GM19025 (cell line): ENCODE measurements at regions not wholly inside any gene's neighbourhood (a gene's known extent, or its start where the extent isn't known, plus 50 kb on each side); places are given as distances from the start of the nearest gene placed in this dataset.

Experiments used
- ATAC-seq: cut with Tn5 transposase; IDR thresholded peaks from one replicate; pipeline ENCODE4 v1.9.1; 2021; ENCODE audit warnings: mild to moderate bottlenecking, low read depth, moderate library complexity; ENCODE audit not compliant: unreplicated experiment

DNA sequence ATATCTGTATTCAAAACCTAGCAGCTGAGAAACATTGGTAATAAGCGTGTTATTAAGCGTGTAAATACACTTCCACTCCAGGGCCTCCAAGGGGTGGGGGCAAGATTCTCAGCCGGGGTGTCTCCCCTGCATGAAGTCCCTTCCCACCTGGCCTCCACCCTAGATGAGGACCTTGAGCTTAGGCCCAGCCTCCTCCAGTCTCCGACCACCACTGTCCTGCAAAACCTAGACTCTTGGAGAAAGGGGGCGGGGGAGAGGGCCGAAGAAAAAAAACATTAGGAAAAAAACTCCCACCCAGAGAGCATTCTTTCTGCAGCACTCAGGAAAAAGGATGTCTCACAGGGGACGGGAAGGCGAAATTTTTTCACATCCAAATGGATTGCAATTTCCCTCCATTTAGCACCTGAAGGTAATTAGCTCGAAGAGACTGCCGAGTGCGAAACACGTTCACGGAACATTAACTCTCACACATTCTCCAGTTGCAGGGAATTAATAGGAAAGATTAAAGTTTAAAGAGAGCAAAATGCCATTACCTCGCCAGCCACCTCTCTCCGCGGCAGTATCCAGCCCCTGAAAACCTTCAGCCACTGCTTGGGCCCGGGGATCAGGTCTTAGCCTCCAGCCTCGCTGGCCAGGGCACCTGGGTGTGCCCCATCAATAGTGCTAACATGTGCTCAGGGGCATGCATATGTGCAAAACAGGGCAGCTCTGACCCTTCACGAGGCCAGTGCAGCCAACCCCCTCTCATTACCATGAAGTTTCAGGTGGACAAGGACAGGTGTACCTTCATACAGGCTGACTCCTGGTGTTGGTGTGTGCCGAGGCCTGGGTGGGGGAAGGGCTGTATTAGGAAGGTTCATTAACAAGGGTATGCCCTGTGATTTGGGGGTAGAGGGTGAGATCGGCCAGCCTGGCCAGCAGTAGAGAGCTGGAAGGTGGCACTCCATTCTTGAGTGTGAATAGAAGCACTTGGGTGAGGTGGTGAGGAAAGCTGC is 77.2 kb downstream of the HIF1AN start:
- no peak for ATAC-seq

DNA sequence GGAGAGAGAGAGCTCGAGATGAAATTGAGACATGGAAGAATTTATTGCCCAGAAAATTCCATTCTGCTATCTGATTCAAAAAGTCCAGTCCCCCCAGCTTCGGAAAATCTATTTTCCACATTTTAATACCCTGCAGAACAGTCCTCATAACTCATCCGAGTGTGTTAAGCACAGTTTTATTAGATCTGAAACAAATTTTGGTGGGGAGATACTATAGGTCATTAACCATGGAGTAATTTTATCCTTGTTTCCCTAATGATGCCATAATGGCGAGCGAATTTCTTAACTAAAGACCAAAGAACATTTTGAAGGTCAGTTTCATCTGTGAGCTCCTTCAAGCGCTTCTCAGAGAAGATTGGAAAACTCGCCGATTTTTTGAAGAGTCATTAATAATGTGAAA is 78.1 kb downstream of the HIF1AN start:
- ATAC-seq: no peak

DNA sequence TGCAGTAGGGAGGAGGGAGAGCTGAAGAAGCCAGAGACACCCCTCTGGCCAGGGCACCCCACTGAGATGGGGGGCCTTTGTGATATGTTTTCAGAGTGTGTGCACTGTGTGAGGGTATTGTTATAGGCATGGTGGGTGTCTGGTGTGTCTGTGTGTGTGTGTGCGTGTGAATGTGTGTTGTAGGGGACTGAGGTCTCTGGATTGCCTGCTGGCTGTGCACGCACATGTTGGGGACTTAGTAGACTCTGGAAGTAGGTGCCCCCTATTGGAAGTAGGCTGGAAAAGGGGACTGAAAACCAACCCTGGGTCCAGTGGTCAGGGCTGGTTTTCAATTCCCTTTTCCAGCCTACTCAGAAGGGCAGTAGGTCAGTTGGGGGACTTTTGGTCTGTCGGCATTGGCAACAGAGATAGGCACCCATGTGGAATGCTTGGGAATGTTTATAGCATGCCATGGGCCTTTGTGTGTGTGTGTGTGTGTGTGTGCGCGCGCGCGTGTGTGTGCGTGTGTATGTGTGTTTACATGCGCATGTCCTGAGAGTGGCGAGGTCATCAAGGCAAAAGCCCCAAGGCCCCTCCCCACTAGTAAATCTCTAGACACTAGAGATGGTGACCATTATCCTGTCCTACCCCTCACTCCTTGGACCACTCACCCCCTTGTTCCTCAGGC is 78.8 kb downstream of the HIF1AN start:
- no peak for ATAC-seq

DNA sequence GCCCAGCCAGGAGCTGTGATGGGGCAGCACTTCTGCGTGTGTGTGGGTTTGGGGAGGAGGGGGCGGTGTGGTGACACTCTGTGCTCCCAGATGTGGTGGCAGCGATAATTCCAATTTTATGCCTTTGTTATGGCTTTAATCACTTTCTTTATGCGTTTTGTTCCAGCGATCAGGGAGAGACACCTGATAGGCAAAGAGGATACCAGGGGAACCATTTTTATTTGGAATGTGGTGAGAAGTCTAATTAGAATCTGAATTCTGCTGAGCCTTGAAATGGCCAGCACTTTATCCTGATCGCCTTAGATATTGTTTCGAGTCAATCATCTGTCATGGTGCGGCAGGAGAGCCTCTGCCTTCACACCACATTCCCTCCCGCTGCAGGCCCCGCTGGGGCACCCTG is 79.5 kb downstream of the HIF1AN start:
- ATAC-seq: no peak

DNA sequence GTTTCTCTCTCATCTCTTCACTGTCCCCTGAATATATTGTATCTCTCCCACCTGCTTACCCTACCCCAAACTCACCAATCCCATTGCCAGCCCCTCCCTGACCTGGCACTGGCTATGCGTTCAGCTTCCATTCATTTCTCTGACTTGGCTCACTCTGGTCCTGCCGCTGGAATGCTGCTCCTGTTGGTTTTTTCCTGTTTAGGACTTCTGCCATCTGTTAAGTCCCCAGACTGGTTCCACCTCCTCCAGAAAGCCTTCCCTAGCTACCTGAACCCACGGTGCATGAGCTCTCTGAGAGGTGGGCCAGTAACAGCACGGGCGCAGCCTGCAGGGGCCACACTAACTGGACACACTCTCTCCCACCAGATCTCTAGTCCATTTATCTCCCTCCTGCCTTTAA is 80.2 kb downstream of the HIF1AN start:
- ATAC-seq: no peak

DNA sequence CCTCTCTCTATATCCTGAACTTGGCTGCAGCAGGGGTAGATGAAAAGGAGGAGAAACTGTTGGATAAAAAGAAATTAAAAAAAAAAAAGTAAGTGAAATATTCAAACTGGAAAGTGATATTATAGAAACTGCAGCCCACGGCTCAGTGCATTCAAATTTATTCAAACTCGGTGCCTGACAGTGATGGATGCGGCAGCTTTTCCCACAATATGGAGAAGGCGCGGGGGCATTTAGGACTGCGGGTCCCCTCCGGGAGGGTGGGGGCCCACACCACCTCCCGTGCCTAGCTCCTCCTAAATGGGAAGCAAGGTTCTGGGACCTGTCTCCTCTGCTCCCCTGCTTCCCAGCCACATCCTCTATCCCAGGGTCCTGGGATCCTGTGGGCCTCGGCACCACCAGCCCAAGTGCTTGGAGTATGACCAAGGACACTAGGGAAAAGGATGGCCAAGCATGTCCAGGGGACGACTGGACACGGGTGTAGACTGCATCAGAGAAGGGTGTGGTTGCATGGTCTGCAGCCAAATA is 82.4 kb downstream of the HIF1AN start:
- no peak for ATAC-seq

DNA sequence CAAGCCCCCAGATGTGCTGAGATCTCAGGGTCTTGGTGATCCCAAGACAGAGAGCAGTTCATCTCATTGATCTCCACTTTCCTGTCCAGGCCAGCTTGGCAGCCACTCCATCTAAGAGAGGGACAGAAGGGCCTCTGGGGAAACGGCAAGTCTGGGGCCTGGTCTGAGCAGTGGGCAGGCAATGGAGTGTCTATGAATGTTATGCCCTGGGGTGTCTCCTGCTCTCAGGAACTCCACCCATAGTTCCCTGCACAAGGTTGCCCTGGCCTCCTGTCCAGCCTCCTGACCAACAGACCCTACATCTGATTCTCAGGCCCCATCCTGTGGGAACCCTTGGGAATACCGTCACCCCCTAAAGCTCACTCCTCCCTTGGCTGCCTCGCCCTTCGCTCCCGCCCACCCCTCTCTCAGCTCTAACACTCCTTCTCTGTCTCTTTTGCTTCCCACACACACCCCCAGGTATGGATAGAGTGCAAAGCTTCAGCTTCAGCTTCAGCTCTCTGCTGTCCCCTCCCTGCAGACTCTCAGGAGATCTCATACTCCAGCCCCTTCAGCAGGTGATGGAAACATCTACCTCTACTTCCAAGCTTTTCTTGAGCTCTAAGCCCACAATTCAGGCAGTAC is 83.0 kb downstream of the HIF1AN start:
- no peak for ATAC-seq

DNA sequence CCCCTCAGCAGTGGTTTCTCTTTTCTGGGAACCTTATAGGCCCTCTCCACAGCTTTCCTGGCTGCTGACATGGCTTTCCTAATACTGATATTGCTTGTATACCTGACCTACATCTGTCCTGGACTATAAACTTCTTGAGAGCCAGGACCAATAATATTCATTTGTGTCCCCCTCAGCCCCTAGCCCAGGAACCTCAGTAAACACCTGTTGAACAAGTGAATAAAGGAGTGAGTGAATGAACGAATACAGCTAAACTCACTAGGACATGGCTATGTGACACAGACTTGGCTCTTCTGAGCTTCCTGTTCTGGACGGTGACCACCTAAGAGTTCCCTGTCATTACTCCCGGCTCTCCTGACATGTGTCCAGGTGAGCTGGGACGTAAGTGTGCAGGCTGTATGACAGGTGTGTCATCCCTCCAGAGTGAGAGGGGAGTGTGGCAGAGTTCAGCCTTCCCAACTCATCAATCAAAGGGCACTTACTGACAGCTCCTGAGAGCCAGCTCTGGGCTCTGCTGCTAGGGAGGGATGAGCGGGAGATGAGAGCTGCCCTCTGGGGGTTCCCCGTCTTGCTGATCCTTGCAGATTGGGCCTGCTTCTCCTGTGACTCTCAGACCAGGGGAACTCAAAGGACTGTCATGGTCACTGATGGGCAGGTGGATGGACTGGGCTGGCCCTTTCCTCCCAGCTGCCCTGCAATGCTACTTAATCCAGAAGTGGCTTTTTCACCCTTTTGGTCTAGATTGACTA is 84.5 kb downstream of the HIF1AN start:
- no peak for ATAC-seq

DNA sequence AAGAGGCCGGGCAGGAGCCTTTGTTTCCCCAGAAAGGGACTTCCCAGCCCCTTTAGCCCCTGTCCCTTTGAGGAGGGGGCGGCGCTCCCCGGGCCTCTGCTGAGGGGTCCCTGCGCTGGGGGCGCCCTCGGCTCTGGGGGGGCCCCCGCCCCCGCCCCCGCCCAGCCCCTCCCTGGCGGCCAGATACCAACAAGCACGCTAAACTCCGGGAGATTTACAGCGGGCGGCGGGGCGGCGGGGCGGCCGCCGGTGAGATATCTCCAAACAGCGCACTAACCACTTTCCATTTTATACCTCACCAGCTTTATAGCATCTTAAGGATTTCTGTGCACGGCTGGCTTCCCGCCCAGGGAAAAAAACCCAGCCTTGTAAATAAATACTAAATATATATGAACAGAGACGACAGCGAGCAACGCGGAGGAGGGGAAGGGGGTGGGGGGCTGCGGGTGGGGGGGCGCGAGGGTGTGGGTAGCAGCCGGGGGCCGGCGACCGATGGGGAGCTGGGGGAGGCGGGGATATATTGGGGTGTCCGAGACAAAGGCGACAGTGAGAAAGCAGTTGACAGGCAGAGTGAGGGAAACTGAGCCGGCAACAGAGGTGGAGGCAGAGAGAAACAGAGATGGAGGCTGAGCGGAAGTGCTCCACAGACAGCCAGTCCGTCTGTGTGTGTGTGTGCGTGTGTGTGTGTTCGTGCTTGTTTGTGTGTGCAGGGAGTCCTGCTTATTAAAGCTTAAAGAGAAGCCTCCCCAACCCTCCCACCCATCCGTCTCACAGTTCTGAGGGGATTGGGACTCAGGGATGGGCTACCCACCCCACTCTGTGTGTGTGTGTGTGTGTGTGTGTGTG is 85.8 kb downstream of the HIF1AN start:
- no peak for ATAC-seq

DNA sequence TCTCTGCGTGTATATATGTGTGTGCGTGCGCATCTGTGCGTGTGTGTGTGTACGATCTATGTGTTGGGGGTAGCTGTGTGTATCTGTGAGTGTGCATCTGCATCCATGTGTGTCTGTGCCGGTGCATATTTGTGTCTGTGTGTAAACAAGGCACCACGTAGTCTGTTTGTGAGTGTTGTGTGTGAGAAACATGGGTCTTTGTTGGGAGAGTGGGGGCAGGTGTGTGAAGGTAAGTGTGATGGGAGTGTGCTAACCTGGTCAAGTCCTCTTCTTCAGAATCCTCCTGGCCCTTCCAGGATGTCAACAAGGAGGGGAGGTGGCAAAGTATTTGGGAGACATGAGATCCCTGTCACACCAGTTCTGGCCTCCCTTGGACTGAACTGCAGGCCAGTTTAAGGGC is 87.2 kb downstream of the HIF1AN start:
- ATAC-seq: no peak

DNA sequence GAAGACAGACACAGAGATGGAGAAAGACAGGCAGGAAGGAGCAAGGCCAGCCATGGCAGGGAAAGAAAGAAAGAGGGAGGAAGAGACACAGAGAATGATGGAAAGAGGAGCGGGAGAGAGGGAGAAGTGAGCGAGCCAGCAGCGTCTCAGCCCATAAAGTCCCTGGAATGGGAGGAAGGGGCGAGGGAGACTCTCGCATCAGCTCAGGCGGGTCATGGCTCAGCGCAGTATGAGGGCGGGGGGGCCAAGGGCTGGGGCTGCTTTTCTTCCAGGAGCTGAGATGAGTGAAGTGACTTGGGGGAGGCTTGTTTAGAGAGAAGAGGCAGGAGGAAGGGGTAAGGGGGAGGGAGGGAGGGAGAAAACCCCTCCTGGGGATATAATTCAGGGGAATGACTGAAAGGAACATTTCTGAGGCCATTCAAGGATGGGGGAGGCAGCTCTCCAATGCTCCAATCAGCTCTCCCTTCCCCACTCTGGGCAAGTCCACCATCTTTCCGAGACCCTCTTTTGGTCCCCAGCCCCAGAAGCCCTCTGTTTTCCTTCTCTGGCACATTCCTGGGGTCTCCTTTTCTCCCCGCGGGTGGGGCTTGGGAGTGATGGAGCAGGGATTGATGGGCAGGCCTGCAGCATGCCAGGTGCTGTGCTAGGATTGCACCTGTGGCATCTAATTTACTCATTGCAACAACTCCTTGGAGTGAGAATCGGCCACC is 87.9 kb downstream of the HIF1AN start:
- no peak for ATAC-seq

DNA sequence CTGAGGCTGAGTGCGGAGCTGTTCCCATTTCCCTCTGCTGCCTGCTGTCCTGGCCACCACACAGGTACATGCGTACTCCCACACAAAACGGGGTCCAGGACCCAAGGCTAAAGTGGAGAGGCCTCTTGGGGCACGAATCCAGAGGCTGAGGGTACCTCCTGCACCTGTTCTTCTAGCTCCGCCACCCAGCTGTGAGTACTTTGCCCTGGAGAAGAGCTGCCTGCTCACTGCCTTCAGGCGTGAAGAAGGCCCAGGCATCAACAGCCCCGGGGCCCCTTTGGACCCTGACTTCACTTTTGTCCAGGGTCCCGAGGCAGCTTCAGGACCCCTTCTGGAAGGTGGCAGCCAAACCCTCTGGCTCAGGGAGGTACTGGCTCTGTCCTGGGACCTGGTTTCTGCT is 88.6 kb downstream of the HIF1AN start:
- ATAC-seq: no peak

DNA sequence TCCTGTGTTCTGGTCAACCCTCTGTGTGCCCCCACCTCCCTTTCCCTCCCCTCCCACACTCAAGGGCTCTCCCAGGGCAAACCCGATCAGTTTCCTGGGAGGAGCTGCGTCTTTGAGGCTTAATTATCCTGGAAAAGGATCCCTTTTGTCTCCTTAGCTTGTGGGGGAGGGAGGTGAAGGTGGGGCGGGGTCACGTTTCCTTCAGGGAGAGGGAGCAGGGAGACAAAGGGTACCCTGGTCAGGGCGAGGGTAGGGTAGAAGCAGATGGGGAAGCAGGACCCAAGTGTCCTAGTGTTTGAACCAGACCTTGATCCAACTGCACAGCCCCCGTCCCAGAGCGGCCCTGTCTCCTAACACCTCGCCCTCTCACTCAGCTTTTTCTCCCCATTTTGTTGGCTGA is 90.1 kb downstream of the HIF1AN start:
- ATAC-seq: no peak

DNA sequence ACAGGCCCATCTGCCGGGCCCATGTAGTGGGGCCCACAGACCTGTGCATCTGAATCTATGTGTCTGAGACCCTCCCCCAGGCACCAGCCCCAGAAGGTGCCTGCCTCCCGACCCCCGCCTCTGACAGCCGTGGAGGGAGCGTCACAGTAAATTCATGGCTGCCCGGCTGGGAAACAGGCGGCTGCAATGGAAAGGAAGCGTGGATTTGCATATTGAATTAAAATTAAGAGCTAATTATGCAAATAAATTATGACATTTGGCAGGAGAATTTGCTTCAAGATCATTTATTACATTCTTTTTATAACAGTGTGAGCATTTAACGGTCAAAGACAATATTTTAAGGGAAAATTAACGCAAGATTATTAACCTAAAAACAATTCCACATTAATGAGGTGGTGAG is 92.3 kb downstream of the HIF1AN start:
- no peak for ATAC-seq

DNA sequence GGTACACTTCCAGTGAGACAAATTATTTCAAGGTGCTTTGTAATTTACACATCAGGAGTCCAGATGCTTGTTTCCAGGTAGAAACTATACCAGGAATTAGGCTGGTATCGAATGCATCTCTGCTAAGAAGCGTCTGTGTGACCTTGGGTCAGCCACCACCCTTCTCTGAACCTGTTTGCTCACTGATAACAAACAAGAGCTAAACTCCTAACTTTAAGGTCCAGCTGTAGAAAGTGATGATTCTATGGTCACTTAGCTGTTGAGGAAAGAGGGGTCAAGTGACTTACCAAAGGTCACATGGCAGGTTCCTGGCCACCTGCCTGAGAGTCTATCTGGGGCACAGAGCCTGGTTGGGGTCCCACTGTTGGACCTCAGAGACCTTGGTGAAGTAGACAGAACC is 95.4 kb downstream of the HIF1AN start:
- ATAC-seq: no peak

DNA sequence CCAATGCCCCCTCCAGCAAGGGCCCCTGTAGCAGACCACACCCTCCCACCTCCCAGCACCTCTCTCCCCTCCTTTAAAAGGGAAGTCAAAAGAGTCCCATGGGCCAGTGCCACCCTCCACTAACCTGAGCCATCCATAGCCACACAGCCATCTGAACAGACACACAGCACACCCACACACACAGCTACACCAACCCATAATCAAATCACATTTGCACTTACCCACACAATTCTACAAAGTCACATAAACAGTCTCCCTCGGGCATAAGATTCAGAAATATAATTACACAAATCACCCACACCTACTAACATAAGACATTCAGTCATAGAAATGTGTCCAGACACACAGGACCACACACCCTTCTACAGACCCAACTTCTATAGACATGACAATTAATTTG is 96.3 kb downstream of the HIF1AN start:
- ATAC-seq: no peak

DNA sequence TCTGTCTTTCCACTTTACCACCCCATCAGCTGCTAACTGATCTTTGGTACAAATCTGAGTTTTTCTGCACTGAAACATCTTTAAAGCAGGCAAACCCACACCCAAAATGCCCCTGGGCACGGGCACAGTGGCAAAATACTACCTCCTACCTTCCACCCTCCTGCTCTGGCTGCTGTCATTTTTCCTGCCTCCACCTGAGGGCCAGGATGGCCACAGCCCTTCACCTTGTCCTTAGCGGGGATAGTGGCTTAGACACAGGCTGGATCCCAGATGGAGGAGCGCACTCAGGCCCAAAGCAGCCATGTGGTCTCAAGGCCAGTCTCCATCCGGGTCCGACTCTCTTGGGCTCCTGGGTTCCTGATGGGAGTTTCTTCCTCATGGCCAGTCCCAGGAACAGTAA is 98.3 kb downstream of the HIF1AN start:
- ATAC-seq: no peak

DNA sequence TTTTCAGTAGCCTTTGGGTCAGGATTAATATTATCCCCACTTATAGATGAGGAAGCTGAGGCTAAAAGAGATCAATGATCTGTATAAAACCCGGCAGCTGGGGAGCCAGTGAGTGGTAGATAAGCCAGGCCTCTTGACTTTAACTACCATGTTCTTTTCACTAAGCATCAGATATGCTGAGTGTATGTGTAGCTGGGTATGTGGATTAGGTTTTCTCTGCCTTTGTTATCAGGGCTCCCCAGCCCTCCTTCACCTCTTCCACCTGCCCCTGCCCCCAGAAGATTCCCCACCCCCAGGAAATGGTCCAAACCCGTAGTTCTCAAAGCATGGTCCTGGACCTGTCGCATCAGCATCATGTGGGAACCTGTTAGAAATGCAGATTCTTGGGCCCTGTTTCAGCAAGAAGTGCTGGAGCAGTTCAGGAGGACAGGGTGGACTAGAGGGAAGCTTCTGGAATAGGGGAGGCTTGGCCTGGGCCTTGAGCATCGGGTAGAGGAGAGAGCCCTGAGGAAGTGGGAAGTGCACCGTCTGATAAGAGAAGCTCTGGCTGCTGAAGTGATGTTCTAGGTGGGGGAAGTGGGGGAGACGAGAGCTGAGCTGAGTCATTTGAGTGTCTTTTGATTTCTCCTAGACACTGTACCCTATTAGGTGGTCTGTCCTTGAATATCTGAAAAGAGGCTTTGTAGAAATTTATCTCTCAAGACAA is 101.3 kb downstream of the HIF1AN start:
- no peak for ATAC-seq
